ENCODE measurements at regions not wholly inside any gene's neighbourhood (a gene's known extent, or its start where the extent isn't known, plus 50 kb on each side); places are given as distances from the start of the nearest gene placed in this dataset.

GRCh38 chr4:65861993-65862392 lies 191.7 kb upstream of the EPHA5 start:
- no peak for TF ChIP-seq YY1 (IDR thresholded peaks at IDR 0.05; ENCODE audit: insufficient read depth, insufficient read length)
- no peak for TF ChIP-seq ZNF274 (IDR thresholded peaks at IDR 0.05; ENCODE audit: low read depth, low read length)
- no peak for TF ChIP-seq SUZ12 (IDR thresholded peaks at IDR 0.05; ENCODE audit: extremely low read depth, insufficient read depth, insufficient read length)
- Histone ChIP-seq H3K9ac (ENCODE audit: insufficient read length, low read depth) (no peak overlapping the region), H3K4me3 (ENCODE audit: insufficient read length, low read depth) (no peak overlapping the region), H3K4me1 (ENCODE audit: insufficient read depth, insufficient read length) (no peaks in the 10 kb centered on the region), H3K9me3 (ENCODE audit: insufficient read depth, low read length) (no peaks in the 10 kb centered on the region), H3K36me3 (ENCODE audit: insufficient read depth, insufficient read length, low read length) (no peaks in the 10 kb centered on the region), H3K27me3 (ENCODE audit: insufficient read depth, insufficient read length) (no peaks in the 10 kb centered on the region)
- DNase-seq (ENCODE audit: low read depth, low spot score), result no peak

- no peaks in the 10 kb centered on the region for H3K4me1 ChIP-seq (ENCODE audit: insufficient read depth, insufficient read length)
- H3K27me3 ChIP-seq (ENCODE audit: insufficient read depth, insufficient read length), result no peaks in the 10 kb centered on the region
- no peak overlapping the region for H3K9ac ChIP-seq (ENCODE audit: insufficient read length, low read depth)
- H3K9me3 ChIP-seq (ENCODE audit: insufficient read depth, low read length), result no peaks in the 10 kb centered on the region
- H3K36me3 ChIP-seq (ENCODE audit: insufficient read depth, insufficient read length, low read length), result no peaks in the 10 kb centered on the region
- no peak overlapping the region for H3K4me3 ChIP-seq (ENCODE audit: insufficient read length, low read depth)
- no peak for DNase-seq (ENCODE audit: low read depth, low spot score)
- TF ChIP-seq SUZ12 (IDR thresholded peaks at IDR 0.05; ENCODE audit: extremely low read depth, insufficient read depth, insufficient read length) (no peak), ZNF274 (IDR thresholded peaks at IDR 0.05; ENCODE audit: low read depth, low read length) (no peak), YY1 (IDR thresholded peaks at IDR 0.05; ENCODE audit: insufficient read depth, insufficient read length) (no peak)
These were observed 175.0 kb upstream of the EPHA5 start for GRCh38 chr4:65845199-65845773.

GRCh38 chr4:65839164-65839931 lies 169.1 kb upstream of the EPHA5 start:
- DNase-seq (ENCODE audit: low read depth, low spot score), result no peak
- Histone ChIP-seq H3K9me3 (ENCODE audit: insufficient read depth, low read length) (no peaks in the 10 kb centered on the region), H3K27me3 (ENCODE audit: insufficient read depth, insufficient read length) (no peaks in the 10 kb centered on the region), H3K4me3 (ENCODE audit: insufficient read length, low read depth) (no peak overlapping the region), H3K9ac (ENCODE audit: insufficient read length, low read depth) (no peak overlapping the region), H3K4me1 (ENCODE audit: insufficient read depth, insufficient read length) (no peaks in the 10 kb centered on the region), H3K36me3 (ENCODE audit: insufficient read depth, insufficient read length, low read length) (no peaks in the 10 kb centered on the region)
- TF ChIP-seq YY1 (IDR thresholded peaks at IDR 0.05; ENCODE audit: insufficient read depth, insufficient read length) (no peak), SUZ12 (IDR thresholded peaks at IDR 0.05; ENCODE audit: extremely low read depth, insufficient read depth, insufficient read length) (no peak), ZNF274 (IDR thresholded peaks at IDR 0.05; ENCODE audit: low read depth, low read length) (no peak)

- Histone ChIP-seq H3K4me3 (ENCODE audit: insufficient read length, low read depth) (no peak overlapping the region), H3K27me3 (ENCODE audit: insufficient read depth, insufficient read length) (no peaks in the 10 kb centered on the region), H3K4me1 (ENCODE audit: insufficient read depth, insufficient read length) (no peaks in the 10 kb centered on the region), H3K36me3 (ENCODE audit: insufficient read depth, insufficient read length, low read length) (no peaks in the 10 kb centered on the region), H3K9me3 (ENCODE audit: insufficient read depth, low read length) (no peaks in the 10 kb centered on the region), H3K9ac (ENCODE audit: insufficient read length, low read depth) (no peak overlapping the region)
- TF ChIP-seq ZNF274 (IDR thresholded peaks at IDR 0.05; ENCODE audit: low read depth, low read length) (no peak), YY1 (IDR thresholded peaks at IDR 0.05; ENCODE audit: insufficient read depth, insufficient read length) (no peak), SUZ12 (IDR thresholded peaks at IDR 0.05; ENCODE audit: extremely low read depth, insufficient read depth, insufficient read length) (no peak)
- no peak for DNase-seq (ENCODE audit: low read depth, low spot score)
These were observed 164.4 kb upstream of the EPHA5 start for GRCh38 chr4:65834707-65835106.

GRCh38 chr4:65831828-65832227 lies 161.5 kb upstream of the EPHA5 start:
- no peak overlapping the region for H3K4me3 ChIP-seq (ENCODE audit: insufficient read length, low read depth)
- H3K27me3 ChIP-seq (ENCODE audit: insufficient read depth, insufficient read length), result no peaks in the 10 kb centered on the region
- no peaks in the 10 kb centered on the region for H3K9me3 ChIP-seq (ENCODE audit: insufficient read depth, low read length)
- no peak for DNase-seq (ENCODE audit: low read depth, low spot score)
- TF ChIP-seq YY1 (IDR thresholded peaks at IDR 0.05; ENCODE audit: insufficient read depth, insufficient read length) (no peak), ZNF274 (IDR thresholded peaks at IDR 0.05; ENCODE audit: low read depth, low read length) (no peak), SUZ12 (IDR thresholded peaks at IDR 0.05; ENCODE audit: extremely low read depth, insufficient read depth, insufficient read length) (no peak)
- H3K36me3 ChIP-seq (ENCODE audit: insufficient read depth, insufficient read length, low read length), result no peaks in the 10 kb centered on the region
- H3K9ac ChIP-seq (ENCODE audit: insufficient read length, low read depth), result no peak overlapping the region
- no peaks in the 10 kb centered on the region for H3K4me1 ChIP-seq (ENCODE audit: insufficient read depth, insufficient read length)

- no peaks in the 10 kb centered on the region for H3K36me3 ChIP-seq (ENCODE audit: insufficient read depth, insufficient read length, low read length)
- H3K27me3 ChIP-seq (ENCODE audit: insufficient read depth, insufficient read length), result no peaks in the 10 kb centered on the region
- TF ChIP-seq ZNF274 (IDR thresholded peaks at IDR 0.05; ENCODE audit: low read depth, low read length), result no peak
- no peak for TF ChIP-seq YY1 (IDR thresholded peaks at IDR 0.05; ENCODE audit: insufficient read depth, insufficient read length)
- no peak for TF ChIP-seq SUZ12 (IDR thresholded peaks at IDR 0.05; ENCODE audit: extremely low read depth, insufficient read depth, insufficient read length)
- H3K9me3 ChIP-seq (ENCODE audit: insufficient read depth, low read length), result no peaks in the 10 kb centered on the region
- H3K9ac ChIP-seq (ENCODE audit: insufficient read length, low read depth), result no peak overlapping the region
- DNase-seq (ENCODE audit: low read depth, low spot score), result no peak
- no peaks in the 10 kb centered on the region for H3K4me1 ChIP-seq (ENCODE audit: insufficient read depth, insufficient read length)
- H3K4me3 ChIP-seq (ENCODE audit: insufficient read length, low read depth), result no peak overlapping the region
These were observed 154.9 kb upstream of the EPHA5 start for GRCh38 chr4:65825116-65825753.

- H3K27me3 ChIP-seq (ENCODE audit: insufficient read depth, insufficient read length), result no peaks in the 10 kb centered on the region
- DNase-seq (ENCODE audit: low read depth, low spot score), result no peak
- TF ChIP-seq SUZ12 (IDR thresholded peaks at IDR 0.05; ENCODE audit: extremely low read depth, insufficient read depth, insufficient read length) (no peak), YY1 (IDR thresholded peaks at IDR 0.05; ENCODE audit: insufficient read depth, insufficient read length) (no peak), ZNF274 (IDR thresholded peaks at IDR 0.05; ENCODE audit: low read depth, low read length) (no peak)
- no peak overlapping the region for H3K4me3 ChIP-seq (ENCODE audit: insufficient read length, low read depth)
- no peaks in the 10 kb centered on the region for H3K9me3 ChIP-seq (ENCODE audit: insufficient read depth, low read length)
- H3K4me1 ChIP-seq (ENCODE audit: insufficient read depth, insufficient read length), result no peaks in the 10 kb centered on the region
- H3K9ac ChIP-seq (ENCODE audit: insufficient read length, low read depth), result no peak overlapping the region
- no peaks in the 10 kb centered on the region for H3K36me3 ChIP-seq (ENCODE audit: insufficient read depth, insufficient read length, low read length)
These were observed 148.9 kb upstream of the EPHA5 start for GRCh38 chr4:65819192-65819591.

Measured in NT2/D1 (cell line).